ENCODE measurements at regions not wholly inside any gene's neighbourhood (a gene's known extent, or its start where the extent isn't known, plus 50 kb on each side); places are given as distances from the start of the nearest gene placed in this dataset.
A peak's percentile ranks its signal among the peaks of the same experiment; 100 is the strongest.

DNA sequence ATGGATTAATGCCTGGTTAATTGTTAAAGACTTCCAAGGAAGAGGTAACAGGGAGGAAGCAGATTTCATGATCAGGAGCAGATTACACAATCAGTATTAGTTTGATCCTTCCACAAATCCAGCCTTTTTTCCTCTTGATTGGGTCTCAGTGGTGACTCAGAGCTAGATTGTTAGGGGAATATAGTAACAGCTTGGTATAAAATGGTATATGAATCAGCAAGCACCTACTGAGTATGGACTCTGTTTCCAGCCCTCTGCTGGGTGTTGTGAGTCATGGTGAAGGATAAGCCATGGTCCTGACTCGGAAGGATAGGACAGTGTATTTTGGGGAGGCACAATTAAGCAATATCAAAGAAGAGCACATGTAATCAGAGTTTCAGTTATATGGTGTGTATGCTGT, 272.4 kb upstream of the DPP10 start:
- Histone ChIP-seq H3K4me3 (ENCODE audit: low read length) (no peak overlapping the region), H3K4me1 (ENCODE audit: control insufficient read depth, insufficient read depth, low read length) (no peaks in the 10 kb centered on the region), H3K36me3 (ENCODE audit: control insufficient read depth, insufficient read depth, low read length) (no peaks in the 10 kb centered on the region), H3K9me3 (replicated peaks; ENCODE audit: control insufficient read depth, low read depth, low read length) (no peaks in the 10 kb centered on the region), H3K27ac (ENCODE audit: low read length) (no peak overlapping the region), H3K27me3 (ENCODE audit: control insufficient read depth, insufficient read depth, low read length) (no peaks in the 10 kb centered on the region)
- WGBS (ENCODE audit: insufficient coverage) = no CpG with 5 or more reads among the region's 1 CpG
- DNase-seq = no peak

GRCh38 chr2:114175507-114175906, 266.9 kb upstream of the DPP10 start:
- H3K4me3 ChIP-seq (ENCODE audit: low read length) = no peak overlapping the region
- WGBS (ENCODE audit: insufficient coverage) = 83% methylated on average over 1 of the region's 1 CpG

GRCh38 chr2:114185501-114185900, 256.9 kb upstream of the DPP10 start:
- Histone ChIP-seq H3K27ac (ENCODE audit: low read length) (no peak overlapping the region), H3K36me3 (ENCODE audit: control insufficient read depth, insufficient read depth, low read length) (no peaks in the 10 kb centered on the region), H3K9me3 (replicated peaks; ENCODE audit: control insufficient read depth, low read depth, low read length) (no peaks in the 10 kb centered on the region), H3K27me3 (ENCODE audit: control insufficient read depth, insufficient read depth, low read length) (no peaks in the 10 kb centered on the region), H3K4me1 (ENCODE audit: control insufficient read depth, insufficient read depth, low read length) (no peaks in the 10 kb centered on the region), H3K4me3 (ENCODE audit: low read length) (no peak overlapping the region)
- peak; percentile 74 for DNase-seq
- WGBS (ENCODE audit: insufficient coverage) = no CpG with 5 or more reads among the region's 2 CpGs

More at GRCh38 chr2:114175507-114175906, 266.9 kb upstream of the DPP10 start:
- no peaks in the 10 kb centered on the region for H3K9me3 ChIP-seq (replicated peaks; ENCODE audit: control insufficient read depth, low read depth, low read length)
- DNase-seq = no peak
- H3K27ac ChIP-seq (ENCODE audit: low read length) = no peak overlapping the region
- no peaks in the 10 kb centered on the region for H3K27me3 ChIP-seq (ENCODE audit: control insufficient read depth, insufficient read depth, low read length)
- H3K4me1 ChIP-seq (ENCODE audit: control insufficient read depth, insufficient read depth, low read length) = no peaks in the 10 kb centered on the region
- no peaks in the 10 kb centered on the region for H3K36me3 ChIP-seq (ENCODE audit: control insufficient read depth, insufficient read depth, low read length)

GRCh38 chr2:114192362-114192761, 250.1 kb upstream of the DPP10 start:
- H3K4me3 ChIP-seq (ENCODE audit: low read length) = no peak overlapping the region
- H3K36me3 ChIP-seq (ENCODE audit: control insufficient read depth, insufficient read depth, low read length) = no peaks in the 10 kb centered on the region
- DNase-seq = no peak
- 93% methylated on average over 3 of the region's 5 CpGs for WGBS (ENCODE audit: insufficient coverage)
- H3K27me3 ChIP-seq (ENCODE audit: control insufficient read depth, insufficient read depth, low read length) = no peaks in the 10 kb centered on the region
- H3K27ac ChIP-seq (ENCODE audit: low read length) = no peak overlapping the region
- H3K4me1 ChIP-seq (ENCODE audit: control insufficient read depth, insufficient read depth, low read length) = no peaks in the 10 kb centered on the region
- no peaks in the 10 kb centered on the region for H3K9me3 ChIP-seq (replicated peaks; ENCODE audit: control insufficient read depth, low read depth, low read length)

DNA sequence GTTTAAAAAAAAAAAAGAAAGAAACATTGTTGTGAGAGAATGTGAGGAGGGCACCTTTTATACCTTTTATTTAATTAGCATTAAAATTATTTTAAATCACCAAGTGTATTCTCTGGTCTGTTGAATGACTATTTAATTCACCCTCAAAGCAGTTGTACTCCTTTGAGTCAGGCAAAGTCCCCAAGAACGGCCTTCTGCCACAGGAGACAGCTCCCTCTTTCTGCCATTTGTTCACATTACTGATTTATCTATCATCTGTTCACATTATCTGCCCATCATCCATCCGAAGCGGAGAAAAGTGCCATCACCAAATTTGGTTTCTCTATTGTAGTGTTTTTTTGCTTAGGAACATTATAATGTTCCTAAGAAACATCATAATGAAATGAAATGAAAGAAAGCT, 240.7 kb upstream of the DPP10 start:
- no peaks in the 10 kb centered on the region for H3K27me3 ChIP-seq (ENCODE audit: control insufficient read depth, insufficient read depth, low read length)
- H3K4me1 ChIP-seq (ENCODE audit: control insufficient read depth, insufficient read depth, low read length) = no peaks in the 10 kb centered on the region
- DNase-seq = no peak
- H3K27ac ChIP-seq (ENCODE audit: low read length) = no peak overlapping the region
- H3K4me3 ChIP-seq (ENCODE audit: low read length) = no peak overlapping the region
- WGBS (ENCODE audit: insufficient coverage) = 33% methylated on average over 1 of the region's 3 CpGs
- no peaks in the 10 kb centered on the region for H3K36me3 ChIP-seq (ENCODE audit: control insufficient read depth, insufficient read depth, low read length)
- H3K9me3 ChIP-seq (replicated peaks; ENCODE audit: control insufficient read depth, low read depth, low read length) = no peaks in the 10 kb centered on the region

- no peaks in the 10 kb centered on the region for H3K4me1 ChIP-seq (ENCODE audit: control insufficient read depth, insufficient read depth, low read length)
- no peaks in the 10 kb centered on the region for H3K27me3 ChIP-seq (ENCODE audit: control insufficient read depth, insufficient read depth, low read length)
- 50% methylated on average over 1 of the region's 1 CpG for WGBS (ENCODE audit: insufficient coverage)
- no peak overlapping the region for H3K4me3 ChIP-seq (ENCODE audit: low read length)
- H3K9me3 ChIP-seq (replicated peaks; ENCODE audit: control insufficient read depth, low read depth, low read length) = no peaks in the 10 kb centered on the region
- peak; percentile 74 for DNase-seq
- no peak overlapping the region for H3K27ac ChIP-seq (ENCODE audit: low read length)
- H3K36me3 ChIP-seq (ENCODE audit: control insufficient read depth, insufficient read depth, low read length) = no peaks in the 10 kb centered on the region
Measured at GRCh38 chr2:114203679-114204078, 238.8 kb upstream of the DPP10 start.

GRCh38 chr2:114213808-114214207, 228.6 kb upstream of the DPP10 start:
- Histone ChIP-seq H3K9me3 (replicated peaks; ENCODE audit: control insufficient read depth, low read depth, low read length) (no peaks in the 10 kb centered on the region), H3K4me1 (ENCODE audit: control insufficient read depth, insufficient read depth, low read length) (peaks cover 4% of the 10 kb centered on the region), H3K36me3 (ENCODE audit: control insufficient read depth, insufficient read depth, low read length) (no peaks in the 10 kb centered on the region), H3K27ac (ENCODE audit: low read length) (no peak overlapping the region), H3K4me3 (ENCODE audit: low read length) (no peak overlapping the region), H3K27me3 (ENCODE audit: control insufficient read depth, insufficient read depth, low read length) (no peaks in the 10 kb centered on the region)
- DNase-seq = no peak
- 62% methylated on average over 1 of the region's 3 CpGs for WGBS (ENCODE audit: insufficient coverage)

DNA sequence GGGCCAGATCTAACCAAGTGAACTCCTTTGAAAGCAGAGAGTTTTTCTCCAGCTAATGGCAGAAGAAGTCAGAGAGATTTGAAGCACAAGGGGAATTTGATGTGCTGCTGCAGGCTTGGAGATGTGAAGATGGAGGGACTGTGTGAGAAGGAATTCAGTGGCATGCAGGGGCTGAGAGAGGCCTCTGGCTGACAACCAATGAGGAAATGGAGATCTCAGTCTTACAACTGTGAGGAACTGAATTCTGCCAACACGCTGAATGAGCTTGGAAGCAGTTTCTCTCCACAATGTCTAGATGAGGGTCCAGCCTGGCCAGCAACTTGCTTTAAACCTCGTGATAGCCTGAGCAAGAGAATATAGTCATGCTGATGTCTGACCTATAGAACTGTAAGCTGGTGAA, 224.1 kb upstream of the DPP10 start:
- peak; percentile 60 for DNase-seq
- H3K4me3 ChIP-seq (ENCODE audit: low read length) = no peak overlapping the region
- 22% methylated on average over 1 of the region's 2 CpGs for WGBS (ENCODE audit: insufficient coverage)

GRCh38 chr2:114219456-114219855, 223.0 kb upstream of the DPP10 start:
- peaks cover 4% of the 10 kb centered on the region for H3K4me1 ChIP-seq (ENCODE audit: control insufficient read depth, insufficient read depth, low read length)
- WGBS (ENCODE audit: insufficient coverage) = 60% methylated on average over 1 of the region's 1 CpG
- no peak overlapping the region for H3K4me3 ChIP-seq (ENCODE audit: low read length)
- DNase-seq = no peak
- no peaks in the 10 kb centered on the region for H3K36me3 ChIP-seq (ENCODE audit: control insufficient read depth, insufficient read depth, low read length)
- no peak overlapping the region for H3K27ac ChIP-seq (ENCODE audit: low read length)
- H3K9me3 ChIP-seq (replicated peaks; ENCODE audit: control insufficient read depth, low read depth, low read length) = no peaks in the 10 kb centered on the region
- no peaks in the 10 kb centered on the region for H3K27me3 ChIP-seq (ENCODE audit: control insufficient read depth, insufficient read depth, low read length)

More for the DNA sequence above, 224.1 kb upstream of the DPP10 start:
- no peaks in the 10 kb centered on the region for H3K27me3 ChIP-seq (ENCODE audit: control insufficient read depth, insufficient read depth, low read length)
- no peaks in the 10 kb centered on the region for H3K36me3 ChIP-seq (ENCODE audit: control insufficient read depth, insufficient read depth, low read length)
- H3K9me3 ChIP-seq (replicated peaks; ENCODE audit: control insufficient read depth, low read depth, low read length) = no peaks in the 10 kb centered on the region
- peaks cover 4% of the 10 kb centered on the region for H3K4me1 ChIP-seq (ENCODE audit: control insufficient read depth, insufficient read depth, low read length)
- no peak overlapping the region for H3K27ac ChIP-seq (ENCODE audit: low read length)

DNA sequence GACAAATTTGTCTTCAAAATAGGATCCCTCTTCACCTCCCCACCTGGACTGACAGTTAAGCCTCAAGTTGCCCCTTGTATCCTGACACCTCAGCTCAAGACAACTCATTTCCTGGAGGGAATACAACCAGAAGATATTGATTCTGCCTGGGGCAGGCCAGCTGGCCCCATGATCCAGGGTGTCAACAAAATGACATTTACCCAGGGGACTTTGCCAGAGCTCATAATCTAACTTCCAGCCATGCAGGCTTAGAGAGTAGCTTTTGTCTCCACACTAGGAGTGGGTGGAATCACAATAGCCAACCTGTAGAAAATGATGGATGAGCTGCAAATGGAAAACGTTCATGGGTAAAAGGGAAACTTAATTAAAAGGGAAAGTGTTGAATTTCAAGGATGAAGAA, 220.1 kb upstream of the DPP10 start:
- Histone ChIP-seq H3K4me3 (ENCODE audit: low read length) (no peak overlapping the region), H3K4me1 (ENCODE audit: control insufficient read depth, insufficient read depth, low read length) (peaks cover 4% of the 10 kb centered on the region), H3K27ac (ENCODE audit: low read length) (no peak overlapping the region), H3K27me3 (ENCODE audit: control insufficient read depth, insufficient read depth, low read length) (no peaks in the 10 kb centered on the region), H3K9me3 (replicated peaks; ENCODE audit: control insufficient read depth, low read depth, low read length) (no peaks in the 10 kb centered on the region), H3K36me3 (ENCODE audit: control insufficient read depth, insufficient read depth, low read length) (no peaks in the 10 kb centered on the region)
- WGBS (ENCODE audit: insufficient coverage) = no CpG with 5 or more reads among the region's 1 CpG
- no peak for DNase-seq

DNA sequence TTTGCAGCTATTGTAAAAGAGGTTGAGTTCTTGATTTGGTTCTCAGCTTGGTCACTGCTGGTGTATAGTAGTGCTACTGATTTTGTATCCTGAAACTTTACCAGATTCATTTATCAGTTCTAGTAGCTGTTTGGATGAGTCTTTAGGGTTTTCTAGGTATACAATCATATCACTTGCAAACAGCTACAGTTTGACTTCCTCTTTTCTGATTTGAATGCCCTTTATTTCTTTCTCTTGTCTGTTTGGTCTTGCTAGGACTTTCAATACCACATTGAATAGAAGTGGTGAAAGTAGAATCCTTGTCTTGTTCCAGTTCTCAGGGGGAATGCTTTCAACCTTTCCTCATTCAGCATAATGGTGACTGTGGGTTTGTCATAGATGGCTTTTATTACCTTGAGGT, 210.5 kb upstream of the DPP10 start:
- H3K9me3 ChIP-seq (replicated peaks; ENCODE audit: control insufficient read depth, low read depth, low read length) = peaks cover 2% of the 10 kb centered on the region
- H3K4me1 ChIP-seq (ENCODE audit: control insufficient read depth, insufficient read depth, low read length) = no peaks in the 10 kb centered on the region
- no peak overlapping the region for H3K4me3 ChIP-seq (ENCODE audit: low read length)
- H3K36me3 ChIP-seq (ENCODE audit: control insufficient read depth, insufficient read depth, low read length) = no peaks in the 10 kb centered on the region
- no peak for DNase-seq
- no peaks in the 10 kb centered on the region for H3K27me3 ChIP-seq (ENCODE audit: control insufficient read depth, insufficient read depth, low read length)
- H3K27ac ChIP-seq (ENCODE audit: low read length) = no peak overlapping the region

All from muscle of leg (tissue), 3 donors.